Stimulated activated CD4-positive, alpha-beta T cell treated with anti-CD3 and anti-CD28 coated beads, Interleukin-12 subunit alpha, Interleukin-12 subunit beta, amount 100 ng/mL, for 4 hours (primary cell): ENCODE measurements at regions not wholly inside any gene's neighbourhood (a gene's known extent, or its start where the extent isn't known, plus 50 kb on each side); places are given as distances from the start of the nearest gene placed in this dataset.

Source experiments
- DNase-seq: peaks from one replicate; pipeline ENCODE4 v3.0.0-alpha.2; 2020

DNA sequence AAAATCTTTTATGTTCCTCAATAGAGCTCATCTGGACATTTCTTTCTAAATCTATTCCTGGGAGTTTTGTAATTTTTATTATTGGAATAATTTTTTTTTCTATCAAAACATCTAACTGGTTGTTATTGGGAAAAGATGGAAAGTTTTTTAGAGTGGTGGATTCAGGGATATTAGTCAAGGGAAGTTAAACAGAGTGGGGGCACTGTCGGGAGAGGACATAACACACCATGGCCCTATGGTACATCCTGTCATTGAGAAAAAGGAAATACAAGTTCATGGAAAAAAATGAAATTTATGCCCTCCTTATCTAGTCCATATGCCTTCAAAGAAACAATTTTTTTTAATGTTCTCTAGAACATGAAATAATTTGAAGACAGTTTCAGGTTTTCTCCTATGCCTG lies 96.3 kb upstream of the TSPAN5 start:
- no peak for DNase-seq

DNA sequence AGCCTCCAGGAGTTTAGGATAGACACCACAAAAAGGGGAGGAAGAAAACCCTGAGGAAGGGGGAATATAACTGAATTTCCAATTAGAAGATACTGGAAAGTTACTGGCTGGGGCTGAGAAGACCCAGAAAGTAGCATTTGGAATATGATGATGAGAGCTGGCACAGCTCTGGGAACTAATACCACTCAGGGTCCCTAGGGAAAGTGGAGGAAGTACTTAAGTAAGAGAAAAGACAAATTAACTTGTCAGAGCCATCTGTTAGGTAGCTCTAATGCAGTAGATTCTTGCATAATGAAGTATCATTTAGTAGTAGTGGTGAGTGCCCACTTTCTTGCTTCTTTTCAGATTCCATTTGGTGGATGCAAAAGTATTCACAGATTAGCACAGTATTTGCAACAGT lies 90.8 kb upstream of the TSPAN5 start:
- no peak for DNase-seq

DNA sequence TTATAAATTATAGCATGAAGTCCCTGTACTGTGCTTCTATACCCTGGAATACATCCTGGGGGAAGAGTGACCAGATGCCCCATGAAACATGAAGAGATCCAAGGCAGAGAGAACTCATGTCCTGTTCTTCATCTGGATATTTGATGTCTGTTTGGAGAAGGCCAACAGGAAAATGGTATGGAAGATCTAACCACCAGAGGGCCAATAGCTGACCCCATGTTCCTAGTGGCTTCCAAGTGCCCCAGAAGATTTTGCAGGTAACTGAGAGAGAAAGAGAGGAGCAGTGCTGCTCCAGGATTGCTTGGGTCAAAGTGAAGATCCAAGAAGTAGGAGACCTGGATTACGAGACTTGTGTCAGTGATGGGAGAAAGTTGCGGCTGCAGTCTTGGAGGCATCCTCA lies 90.2 kb upstream of the TSPAN5 start:
- DNase-seq, result no peak

DNA sequence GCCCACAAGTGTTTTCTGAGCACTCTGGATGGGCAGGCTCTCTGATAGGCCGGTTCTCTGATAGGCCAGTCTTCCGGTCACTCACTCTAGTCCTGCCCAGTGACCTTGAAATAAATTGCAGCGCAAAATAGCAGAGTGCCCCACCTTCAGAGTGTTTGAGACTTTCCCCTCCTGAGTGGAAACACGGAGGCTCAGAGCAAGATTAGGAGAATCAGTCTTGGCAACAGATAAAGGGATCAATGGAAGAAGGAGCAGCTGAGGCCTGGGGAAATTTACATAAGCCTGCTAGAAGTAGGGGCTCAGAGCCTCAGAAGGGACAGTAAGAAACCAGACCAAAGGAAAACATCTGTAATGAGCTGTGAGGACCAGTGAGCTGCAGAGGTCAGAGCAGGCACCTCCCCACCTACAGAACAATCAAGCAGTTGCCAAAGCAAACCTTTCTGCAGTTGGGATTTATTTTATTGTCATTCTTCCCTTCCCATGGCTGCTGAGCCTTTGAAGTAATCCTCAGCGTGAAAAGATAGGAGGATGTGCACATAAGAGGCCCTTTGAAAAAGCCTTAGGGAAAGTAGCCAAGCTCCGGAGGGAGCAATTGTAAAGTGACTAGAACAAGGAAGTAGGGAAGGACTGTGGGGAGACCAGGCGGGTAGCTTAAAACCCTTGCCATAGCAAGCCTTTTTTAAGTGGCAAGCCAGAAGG lies 89.1 kb upstream of the TSPAN5 start:
- no peak for DNase-seq

DNA sequence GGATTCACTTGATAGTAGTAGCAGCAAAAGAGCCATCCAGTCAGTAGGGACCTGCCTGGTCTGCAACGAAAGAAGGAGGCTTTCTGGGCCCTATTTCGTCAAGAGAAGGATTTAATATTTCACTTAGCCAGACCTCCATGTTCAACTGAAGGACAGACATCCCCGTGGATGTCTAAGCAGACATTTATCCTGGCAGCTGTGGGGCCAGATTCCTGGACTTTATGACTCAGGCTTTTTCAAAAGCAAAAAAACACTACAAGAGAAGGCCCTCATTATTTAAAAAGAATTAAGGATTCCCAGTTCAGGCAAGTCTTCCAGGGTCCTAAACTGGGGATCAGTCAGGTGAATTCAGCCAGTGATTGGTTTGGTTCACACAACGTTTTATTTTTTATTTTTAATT lies 88.5 kb upstream of the TSPAN5 start:
- no peak for DNase-seq

DNA sequence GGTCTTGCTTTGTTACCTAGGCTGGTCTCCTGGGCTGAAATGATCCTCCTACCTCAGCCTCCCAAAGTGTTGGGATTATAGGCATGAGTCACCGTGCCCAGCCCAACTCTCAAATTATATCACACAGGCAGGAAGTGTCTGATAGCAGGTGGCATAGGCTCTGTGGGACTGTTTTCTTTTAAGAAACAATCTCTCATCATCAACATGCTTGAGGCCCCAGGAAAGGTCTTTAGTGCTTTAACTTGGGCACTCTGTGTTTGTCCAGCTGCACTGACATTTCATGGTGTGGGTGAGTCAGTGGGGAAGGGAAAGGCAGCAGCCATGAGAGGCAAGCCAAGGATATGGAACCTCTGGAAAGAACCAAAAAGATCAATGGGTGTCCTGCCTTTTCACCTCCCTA lies 88.1 kb upstream of the TSPAN5 start:
- DNase-seq, result no peak

DNA sequence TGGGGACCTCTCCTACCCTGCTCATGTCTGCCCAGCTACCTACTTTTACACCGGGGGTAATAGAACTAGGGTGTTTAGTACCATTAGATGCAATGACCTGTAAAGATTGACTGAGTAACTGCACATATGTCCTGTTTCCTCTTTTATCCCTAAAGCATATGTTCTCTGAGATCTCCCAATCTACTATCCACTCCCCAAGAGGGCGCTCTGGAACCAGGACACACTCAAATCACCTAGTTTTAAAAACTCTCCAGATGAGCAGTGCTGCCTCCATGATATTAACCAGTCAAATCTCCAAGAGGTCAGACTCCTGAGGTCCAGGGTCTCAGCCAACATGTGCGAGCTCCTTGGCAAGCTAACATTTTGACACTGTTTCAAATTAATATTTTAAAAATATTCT lies 87.0 kb upstream of the TSPAN5 start:
- no peak for DNase-seq

DNA sequence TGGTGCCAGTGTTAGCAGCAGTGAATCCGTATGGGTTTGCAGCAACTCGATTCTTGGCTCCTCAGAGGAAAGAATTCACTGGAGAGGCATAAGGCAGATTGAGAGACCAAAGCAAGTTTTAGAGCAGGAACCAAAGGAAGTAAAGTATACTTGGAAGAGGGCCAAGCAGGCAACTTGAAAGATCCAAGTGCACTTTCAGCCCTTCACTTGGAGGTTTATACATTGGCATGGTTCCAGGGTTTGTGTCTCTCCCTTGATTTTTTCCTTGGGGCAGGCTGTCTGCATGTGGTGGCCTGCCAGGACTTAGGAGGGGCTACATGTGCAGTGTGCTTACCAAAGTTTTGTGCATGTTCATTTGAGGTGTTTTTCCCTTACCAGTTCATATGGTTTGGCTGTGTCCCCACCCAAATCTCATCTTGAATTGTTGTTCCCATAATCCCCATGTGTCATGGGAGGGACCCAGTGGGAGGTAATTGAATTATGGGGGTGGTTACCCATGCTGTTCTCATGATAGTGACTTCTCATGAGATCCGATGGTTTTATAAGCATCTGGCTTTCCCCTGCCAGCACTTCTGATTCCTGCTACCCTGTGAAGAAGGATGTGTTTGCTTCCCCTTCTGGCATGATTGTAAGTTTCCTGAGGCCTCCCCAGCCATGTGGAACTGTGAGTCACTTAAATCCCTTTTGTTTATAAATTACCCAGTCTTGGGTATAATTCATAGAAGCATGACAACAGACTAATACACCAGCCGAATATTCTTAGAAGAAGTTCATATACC lies 86.2 kb upstream of the TSPAN5 start:
- no peak for DNase-seq

DNA sequence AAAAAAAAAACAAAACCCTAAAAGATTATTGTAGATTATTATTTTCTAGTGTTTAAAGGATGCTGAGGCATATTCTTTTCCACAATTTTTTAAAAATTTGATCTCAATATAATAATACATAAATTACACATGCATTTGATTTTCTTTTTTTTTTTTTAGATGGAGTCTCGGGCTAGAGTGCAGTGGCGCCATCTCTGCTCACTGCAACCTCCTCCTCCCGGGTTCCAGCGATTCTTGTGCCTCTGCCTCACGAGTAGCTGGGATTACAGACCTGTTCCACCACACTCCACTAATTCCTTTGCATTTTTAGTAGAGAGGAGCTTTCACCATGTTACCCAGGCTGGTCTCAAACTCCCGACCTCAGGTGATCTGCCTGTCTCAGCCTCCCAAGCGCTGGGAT lies 83.5 kb upstream of the TSPAN5 start:
- no peak for DNase-seq

DNA sequence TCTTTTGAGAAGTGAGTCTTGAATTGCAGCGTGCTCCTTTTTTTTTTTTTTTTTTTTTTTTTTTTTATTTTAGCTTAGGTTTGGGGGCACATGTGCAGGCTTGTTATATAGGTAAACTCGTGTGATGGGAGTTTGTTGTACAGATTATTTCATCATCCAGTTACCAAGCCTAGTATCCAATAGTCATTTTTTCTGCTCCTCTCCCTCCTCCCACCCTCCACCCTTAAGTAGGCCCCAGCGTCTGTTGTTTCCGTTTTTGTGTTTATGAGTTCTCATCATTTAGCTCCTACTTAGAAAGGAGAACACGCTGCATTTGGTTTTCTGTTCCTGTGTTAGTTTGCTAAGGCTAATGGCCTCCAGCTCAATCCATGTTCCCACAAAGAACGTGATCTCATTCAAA lies 81.3 kb upstream of the TSPAN5 start:
- no peak for DNase-seq

DNA sequence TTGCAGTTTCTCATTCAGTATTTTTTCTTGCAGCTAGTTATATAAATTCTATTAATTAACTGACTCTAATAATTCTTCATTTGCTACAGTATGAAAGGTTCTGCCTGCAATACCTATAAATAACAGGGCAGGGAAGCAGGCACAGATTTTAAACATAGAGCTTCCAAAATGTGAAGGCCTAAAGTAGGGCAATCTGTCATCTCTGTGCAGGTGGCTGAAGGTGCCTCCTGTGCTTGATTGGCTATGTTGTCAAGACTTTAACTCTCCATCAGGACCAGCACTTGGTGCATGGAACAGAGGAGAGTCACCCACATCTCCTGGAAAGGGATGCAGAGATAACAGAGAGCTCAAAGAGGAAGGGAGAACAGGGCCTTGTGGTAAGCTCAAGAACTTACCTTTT lies 75.2 kb upstream of the TSPAN5 start:
- no peak for DNase-seq

DNA sequence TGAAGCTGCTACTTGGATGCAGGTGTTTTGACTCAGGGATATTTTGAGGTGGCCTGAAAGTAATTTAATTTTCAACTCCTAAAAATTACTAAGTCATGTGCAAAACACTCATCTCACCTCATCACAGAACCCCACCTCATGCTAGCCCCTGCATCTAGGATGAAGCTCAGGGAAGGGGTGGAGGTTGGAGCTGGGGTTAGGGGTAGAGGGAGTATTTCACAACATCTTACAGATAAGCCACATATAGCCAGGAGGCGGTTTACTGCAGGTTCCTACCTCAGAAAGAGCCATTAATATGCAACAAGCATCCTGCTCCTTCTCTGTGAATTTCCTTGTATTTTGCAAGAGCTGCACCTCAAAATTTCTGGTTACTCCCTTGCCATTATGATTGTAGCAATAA lies 70.5 kb upstream of the TSPAN5 start:
- DNase-seq, result no peak

DNA sequence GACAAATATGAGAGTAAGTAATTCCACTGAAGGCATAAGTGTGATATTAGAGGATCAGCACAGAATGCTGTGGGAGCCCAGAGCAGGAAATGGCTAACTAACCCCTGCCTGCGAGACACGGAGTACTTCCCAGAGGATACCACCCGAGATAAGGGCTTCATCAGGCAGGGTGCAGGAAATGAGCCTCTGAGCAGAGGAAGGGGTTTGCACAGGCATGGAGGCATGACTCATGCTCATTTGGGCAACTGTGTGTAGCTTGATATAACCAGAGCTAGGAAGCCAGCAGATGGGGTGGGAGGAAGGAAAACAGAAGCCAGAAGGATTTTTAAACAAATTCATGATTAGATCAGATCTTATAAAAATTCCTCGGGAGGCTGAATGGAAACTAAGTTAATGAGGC lies 70.0 kb upstream of the TSPAN5 start:
- no peak for DNase-seq

DNA sequence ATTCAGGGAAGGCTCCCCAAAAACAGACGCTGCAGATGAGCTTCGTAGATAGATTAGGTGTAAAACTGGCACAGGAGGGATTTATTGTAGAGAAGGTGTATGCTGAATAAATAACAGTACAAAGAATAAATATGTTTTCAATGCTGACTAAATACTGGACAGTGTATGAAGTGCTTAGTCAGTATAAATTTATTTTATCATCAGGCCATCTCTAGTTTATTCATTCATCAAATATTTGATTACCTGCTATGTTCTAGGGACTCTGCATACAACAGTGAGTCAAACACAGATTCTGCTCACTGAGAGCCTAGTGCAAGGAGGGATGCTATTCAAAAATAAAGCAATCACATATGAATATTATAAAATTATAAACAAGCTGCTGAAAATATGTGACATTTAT lies 63.6 kb upstream of the TSPAN5 start:
- no peak for DNase-seq

DNA sequence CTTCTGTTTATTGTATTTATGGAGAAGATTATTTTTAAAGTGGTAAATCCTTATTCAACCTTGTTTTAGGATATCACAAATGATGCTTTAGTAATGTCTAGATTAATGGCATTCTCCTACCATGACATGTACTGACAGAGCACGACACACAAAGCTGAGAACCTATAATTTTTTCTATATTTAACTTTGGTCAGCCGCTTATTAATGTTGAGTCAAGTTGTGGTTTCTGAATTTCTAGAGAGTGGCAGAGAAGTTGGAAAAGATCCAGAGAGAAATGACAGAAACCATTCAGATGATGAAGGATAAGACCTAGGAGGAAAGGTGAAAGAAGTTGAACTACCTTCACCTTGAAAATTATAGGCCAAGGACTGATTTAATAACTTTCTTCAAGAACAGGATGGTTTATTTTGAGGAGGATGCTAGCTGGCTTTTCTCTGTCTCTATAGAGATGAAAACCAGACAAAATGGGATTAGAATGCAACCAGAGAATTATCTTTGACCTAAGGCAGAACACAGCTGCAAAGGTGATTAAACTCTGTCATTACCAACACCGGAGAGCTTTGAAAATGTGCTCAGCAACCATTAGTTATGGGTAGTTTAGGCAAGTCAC lies 62.6 kb upstream of the TSPAN5 start:
- no peak for DNase-seq

DNA sequence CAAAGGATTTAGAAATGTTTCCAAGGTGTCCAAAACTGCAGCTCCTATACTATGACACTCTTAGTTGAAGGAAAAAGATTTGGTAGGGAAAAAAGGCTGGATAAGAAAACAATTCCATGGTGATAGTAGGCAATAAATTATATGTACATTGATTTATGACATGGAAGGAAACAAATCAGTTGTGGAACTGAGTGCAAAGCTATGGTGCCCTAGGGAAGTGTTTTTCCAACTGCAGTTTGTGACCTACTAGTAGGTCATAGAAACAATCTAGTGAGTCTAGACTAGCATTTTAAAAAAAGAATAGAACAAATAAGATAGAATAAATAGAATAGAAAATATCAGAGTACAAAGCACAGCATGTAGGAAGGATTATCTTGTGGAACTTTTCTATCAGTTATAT lies 58.4 kb upstream of the TSPAN5 start:
- no peak for DNase-seq

DNA sequence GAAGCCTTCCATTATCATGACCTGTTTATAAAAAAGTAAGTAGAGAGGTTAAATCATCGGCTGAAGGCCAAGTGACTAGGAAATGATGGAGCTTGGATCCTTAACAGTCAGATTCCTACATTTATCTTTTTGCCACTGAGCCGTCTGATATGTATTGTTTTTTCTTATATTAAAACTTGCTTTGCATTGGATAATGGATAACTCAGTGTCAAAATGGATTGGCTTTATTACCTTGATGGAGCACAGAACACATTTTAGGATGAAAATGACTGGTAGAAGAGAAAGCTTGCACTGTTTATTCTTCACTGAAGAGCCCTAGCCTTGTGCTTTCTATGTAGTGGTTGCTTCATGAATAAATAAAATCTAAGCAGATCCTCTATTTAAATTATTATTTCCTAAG lies 54.2 kb upstream of the TSPAN5 start:
- no peak for DNase-seq

DNA sequence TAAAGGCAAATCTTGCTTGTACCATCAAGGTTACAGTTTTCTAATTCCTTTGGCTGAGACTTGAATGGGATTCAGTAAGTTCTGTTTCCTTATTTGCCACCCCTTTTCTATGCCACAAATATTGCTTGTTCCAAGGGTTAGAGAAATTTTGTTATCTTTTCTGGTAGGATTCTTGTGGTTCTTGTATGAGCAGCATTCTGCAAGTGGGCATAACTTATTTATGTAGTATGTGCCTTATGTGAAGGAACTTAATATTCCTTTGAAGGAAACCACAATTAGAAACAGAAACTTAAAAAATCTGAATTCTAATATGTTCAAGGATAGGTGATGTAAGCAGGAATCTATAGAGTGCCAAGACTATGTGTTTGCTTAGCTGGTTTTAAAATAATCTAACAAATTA lies 53.1 kb upstream of the TSPAN5 start:
- DNase-seq, result no peak

DNA sequence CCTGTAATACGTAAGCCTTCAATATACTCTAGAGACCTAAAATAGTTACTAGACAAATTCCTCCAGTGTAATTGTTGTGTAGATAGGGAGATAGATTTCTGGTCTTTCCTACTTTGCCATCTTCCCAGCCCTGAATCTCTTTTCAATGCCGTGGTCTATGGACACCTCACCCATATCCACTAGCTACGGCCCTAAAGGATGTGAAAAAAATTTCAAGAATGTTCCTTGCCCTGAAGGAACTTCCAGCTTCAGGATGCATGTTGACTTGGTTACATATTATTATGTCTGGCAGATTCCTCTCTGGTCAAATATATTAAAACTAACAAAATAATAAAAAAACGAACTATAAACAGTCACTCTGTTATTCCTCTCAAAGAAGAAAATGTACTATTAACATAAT lies 52.4 kb upstream of the TSPAN5 start:
- DNase-seq, result no peak
